GM19372 (cell line): ENCODE measurements at regions not wholly inside any gene's neighbourhood (a gene's known extent, or its start where the extent isn't known, plus 50 kb on each side); places are given as distances from the start of the nearest gene placed in this dataset.

ENCODE experiments used
- ATAC-seq: cut with Tn5 transposase; IDR thresholded peaks from one replicate; pipeline ENCODE4 v1.9.1; 2021; ENCODE audit warnings: mild to moderate bottlenecking, low read depth, moderate library complexity; ENCODE audit not compliant: unreplicated experiment

DNA sequence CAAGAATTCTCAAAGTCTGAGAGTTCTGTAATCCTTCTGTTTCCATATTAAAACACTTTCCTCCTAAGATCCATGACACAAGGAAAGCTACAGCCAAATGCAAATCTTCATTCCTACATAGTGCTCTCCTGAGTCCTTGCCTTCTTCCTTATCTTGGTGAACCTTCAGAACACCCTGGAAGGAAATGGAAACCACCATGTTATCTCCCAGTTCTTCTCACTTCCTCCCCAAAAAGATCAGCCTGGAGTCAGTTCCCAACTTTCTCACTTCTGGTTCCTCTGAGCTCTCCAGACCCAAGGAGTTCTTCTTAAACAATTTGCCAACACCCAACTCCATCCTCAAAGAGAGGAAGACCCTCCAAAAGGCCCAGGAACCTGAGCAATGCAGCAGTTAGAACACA is 193.3 kb upstream of the CCN2 start:
- ATAC-seq, result no peak

- no peak for ATAC-seq
Observed at GRCh38 chr6:132143258-132143657, 192.1 kb upstream of the CCN2 start.

DNA sequence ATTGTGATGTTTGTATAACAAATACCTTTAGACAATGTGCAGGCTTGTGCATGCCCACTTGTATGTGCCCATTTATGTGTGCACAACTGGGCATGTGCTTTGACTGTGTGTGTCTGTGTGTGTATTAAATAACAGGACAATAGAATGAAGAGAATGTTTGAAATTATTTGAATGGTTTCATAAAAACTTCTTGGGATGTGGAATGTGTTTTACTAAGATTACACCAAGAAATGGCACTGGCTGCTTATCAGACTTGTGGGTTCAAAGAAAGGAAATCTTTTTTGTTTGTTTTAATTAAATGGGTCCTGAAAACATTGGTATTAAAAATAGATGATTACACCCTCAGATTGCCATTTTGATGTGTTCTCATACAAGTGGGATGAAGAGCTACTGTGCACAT is 191.6 kb upstream of the CCN2 start:
- ATAC-seq, result no peak

- ATAC-seq, result no peak
Observed at GRCh38 chr6:132142308-132142707, 191.1 kb upstream of the CCN2 start.

DNA sequence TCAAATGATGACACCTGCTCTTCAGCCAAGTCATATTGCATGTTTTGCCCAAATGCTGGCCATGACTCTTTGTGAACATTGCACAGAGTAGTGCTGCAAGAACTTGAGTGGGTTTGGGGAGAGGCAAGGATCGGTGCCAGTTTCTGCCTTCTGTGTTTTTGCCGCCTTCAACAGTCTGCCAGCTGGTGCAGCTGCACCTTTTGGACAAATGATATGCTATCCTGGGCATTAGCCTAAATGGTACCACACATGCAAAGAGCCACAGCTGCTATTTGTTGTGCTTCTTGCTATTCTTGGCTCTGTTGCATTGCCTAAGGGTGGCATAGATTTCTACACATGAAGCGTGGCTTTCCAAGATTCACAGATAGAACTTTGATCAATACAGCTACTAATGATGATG is 189.0 kb upstream of the CCN2 start:
- ATAC-seq, result no peak

DNA sequence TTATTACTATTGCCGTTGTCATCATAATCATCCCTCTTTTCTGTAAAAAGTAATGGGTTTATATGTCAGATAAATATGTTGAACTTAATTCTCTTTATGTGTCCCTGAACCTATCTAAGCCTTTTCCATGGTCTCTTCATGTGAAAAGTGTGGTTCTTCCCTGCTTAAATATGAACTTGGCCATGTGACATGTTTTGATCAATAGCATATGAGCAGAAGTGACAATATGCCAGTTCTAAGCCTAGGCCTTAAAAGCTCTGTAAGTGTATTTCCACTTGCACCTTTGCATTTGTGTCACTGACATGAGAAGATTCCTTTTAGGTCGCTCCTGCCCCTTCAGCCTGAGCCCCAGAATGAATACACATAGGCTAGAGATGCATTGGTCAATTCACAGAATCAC is 188.4 kb upstream of the CCN2 start:
- no peak for ATAC-seq

GRCh38 chr6:132136981-132137380 is 185.8 kb upstream of the CCN2 start:
- ATAC-seq, result no peak

DNA sequence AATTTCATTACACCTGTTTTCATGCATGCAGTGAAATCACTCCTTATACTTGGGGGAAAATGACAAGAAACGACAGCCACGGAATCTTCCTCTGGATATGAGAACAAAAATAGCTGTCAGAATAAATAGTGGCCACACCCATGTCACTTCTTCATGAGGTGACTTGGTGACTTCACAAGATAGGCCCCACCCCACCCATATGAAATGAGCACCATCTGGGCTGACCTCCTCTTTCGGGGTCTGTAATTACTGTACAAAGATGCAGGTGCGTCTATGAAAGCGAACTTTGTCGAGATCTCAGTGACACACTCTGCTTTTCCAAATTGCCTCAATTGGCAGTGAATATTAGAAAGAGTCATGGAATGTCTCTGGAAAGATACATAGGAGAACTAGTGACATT is 184.2 kb upstream of the CCN2 start:
- ATAC-seq, result no peak

DNA sequence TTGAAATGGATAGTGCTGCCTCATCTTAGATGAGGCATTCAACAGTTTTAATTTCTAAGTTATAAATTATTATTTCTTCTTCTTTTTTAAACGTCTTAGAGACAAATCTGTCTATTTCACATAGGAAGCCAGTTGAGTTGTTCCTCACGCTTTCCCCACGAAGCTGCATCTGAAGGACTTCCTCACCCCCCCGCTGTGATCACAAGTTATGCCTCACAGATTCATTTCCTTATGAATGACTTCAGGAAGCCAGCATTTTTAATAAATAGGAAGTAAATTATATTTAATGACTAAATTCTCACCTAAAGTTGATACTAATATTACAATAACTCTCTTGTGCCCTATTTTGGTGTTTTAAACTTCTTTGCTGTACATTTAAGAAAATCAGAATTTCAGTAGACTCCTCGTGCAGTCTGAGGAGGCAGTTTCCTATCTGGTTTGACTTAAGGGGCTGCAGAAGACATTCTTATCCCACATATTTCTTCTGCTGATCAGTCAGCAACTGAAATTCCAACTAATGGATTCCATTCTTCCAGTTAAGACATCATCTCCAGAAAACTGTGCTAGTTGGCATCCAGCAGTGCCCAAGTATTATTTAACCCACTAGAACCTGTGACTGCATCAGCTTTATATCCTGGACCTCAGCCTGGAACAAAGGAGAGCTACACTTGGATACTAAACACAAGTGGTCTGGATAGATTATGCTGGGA is 182.7 kb upstream of the CCN2 start:
- no peak for ATAC-seq

- ATAC-seq, result no peak
Observed at GRCh38 chr6:132132924-132133639, 181.9 kb upstream of the CCN2 start.

DNA sequence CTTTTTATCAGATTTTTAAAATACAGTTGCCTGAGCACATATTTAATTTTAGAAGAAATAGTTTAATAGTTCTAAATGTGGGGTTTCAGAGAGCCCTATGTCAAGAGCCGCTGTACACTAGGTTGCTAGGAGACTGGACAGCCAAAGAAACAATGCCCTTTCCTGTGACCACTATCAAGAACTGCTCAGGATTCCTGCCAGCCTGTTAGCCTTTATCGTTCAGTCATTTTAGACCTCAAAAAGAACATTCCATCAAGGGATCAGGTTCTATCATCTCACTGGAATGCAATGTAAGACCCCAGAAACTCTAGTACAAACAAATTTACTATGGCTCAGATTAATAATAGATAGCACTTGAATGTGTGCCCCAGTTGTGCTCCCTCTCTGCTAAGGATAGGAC is 181.2 kb upstream of the CCN2 start:
- ATAC-seq, result no peak

DNA sequence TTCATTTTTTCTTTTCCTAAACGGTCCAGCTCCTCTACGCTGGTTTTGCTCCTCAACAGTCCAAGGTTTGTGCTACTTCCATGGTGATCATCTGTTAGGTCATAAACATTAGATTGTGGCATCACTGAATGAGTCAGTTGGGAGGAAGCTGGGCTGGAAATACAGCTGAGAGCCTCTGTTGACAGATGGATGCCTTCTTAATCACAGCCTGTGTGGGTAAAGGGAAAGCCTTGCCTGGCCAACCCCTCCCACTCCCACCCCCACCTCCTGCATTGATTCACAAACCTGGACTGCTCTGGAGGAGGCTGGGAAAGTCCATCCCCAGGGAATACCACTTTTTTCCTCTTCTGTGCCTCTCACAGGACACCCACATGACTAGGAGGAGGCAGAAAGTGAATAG is 180.6 kb upstream of the CCN2 start:
- ATAC-seq, result no peak

- no peak for ATAC-seq
Observed at GRCh38 chr6:132131351-132131750, 180.2 kb upstream of the CCN2 start.

DNA sequence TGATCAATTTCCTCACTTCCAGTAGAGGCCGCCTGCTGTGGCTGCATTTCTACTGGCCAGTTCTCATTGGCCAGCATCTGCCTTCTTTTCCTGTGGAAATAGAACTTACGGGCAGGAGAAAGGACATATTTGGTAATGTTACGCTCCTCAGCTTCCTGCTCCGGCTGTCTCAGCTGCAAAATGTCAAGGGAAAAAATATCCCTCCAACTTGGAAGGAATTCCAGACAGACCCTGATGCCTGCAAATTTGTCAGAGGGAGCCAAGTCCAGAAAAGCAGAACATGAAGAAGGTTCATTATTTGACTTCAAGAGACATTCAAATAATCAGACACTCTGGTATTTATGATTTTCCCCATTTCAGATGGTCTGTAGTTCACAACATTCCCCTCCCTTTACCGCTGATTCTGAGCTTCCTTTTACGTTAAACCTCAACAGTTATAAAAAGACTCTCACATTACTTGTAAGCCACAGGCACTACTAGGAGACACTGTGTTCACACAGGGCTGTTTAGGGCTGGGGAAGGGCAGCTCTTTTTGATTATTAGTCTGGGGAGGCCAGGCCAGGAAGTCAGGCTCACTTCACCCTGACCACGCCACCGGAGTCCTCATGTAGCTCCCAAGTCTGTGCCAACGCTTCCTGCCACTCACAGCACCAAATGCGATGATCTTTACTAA is 179.6 kb upstream of the CCN2 start:
- ATAC-seq, result no peak

- no peak for ATAC-seq
Observed at GRCh38 chr6:132128424-132128823, 177.3 kb upstream of the CCN2 start.

DNA sequence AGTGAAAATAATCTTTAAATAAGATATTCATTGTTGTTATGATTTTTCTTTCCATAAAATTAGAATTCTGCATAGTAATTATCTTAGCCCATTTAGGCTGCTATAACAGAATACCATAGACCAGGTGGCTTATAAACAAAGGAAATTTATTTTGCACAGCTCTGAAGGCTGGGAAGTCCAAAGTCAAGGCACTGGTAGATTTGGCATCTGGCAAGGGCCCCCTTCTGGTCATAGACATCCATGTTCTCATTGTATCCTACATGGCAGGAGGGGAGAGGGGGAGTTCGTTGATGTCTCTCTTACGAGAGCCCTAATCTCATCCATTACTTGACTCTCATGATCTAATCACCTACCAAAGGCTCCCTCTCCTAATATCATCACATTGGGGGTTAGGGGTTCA is 175.0 kb upstream of the CCN2 start:
- no peak for ATAC-seq

- ATAC-seq, result no peak
Observed at GRCh38 chr6:132122871-132123270, 171.7 kb upstream of the CCN2 start.

DNA sequence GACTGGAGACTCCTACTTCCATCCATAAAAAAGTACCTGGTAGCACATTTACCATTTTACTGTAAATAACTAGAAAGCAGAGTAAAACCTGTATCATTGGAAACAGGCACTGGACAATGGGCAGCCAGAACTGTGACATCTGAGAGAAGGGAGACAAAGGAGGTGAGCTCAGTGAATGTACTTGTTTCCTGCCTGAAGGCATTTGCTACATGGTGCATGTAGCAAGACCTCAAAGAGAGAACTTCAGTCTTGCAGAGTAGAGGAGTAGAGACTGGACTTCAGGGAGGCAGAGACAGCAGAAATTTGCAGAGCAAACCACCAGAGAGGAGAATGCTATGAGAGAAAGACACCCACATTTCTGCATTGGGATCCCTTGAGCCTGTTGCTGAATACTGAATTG is 171.0 kb upstream of the CCN2 start:
- ATAC-seq, result no peak

DNA sequence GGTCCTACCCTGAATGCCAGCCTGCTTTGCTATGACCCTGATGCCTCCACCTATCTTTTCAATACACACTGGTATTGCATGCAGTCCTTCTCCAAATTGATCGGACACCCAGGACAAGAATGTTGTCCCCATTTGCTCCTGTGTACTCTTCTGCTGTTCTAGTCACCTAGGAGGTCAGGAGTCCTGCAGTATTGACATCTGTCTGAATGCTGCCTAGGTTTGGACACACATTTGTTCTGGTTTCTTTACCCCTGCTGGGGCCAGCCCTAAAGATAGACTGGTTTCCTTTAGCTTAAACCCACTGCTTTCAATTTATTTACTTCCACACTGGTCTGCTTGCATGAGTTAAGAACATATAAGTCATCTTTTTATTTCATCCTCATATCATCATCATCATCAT is 167.0 kb upstream of the CCN2 start:
- no peak for ATAC-seq

DNA sequence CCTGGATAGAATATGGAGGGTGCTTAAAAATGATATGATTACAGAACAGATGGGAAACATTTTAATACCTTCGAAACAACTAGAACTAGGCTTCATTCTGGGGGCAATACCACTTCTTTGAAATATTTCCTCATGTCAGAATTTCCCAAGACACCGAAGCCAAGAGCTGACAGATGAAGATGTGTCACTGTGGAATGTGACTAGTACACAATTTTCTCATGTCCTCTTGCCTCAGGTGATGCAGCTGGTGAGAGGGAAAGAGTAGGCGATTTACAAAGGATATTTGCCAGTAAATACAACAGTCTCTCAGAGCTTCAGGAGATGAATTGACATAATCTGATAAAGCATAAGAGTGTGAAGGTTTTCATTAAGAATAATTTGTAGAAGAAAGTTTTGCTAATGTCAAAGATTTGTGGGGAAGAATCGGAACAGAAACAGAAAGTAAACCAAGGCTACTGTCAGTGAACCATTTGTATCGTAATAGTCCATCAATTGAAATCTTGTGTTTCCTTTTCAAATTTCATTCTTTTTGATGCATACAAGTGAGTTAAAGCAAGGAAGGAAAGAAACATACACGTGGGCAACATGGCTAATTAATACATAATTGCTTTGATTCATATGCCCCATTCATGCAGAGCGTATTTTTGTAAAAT is 164.7 kb upstream of the CCN2 start:
- no peak for ATAC-seq

- ATAC-seq, result no peak
Observed at GRCh38 chr6:132114201-132114825, 163.1 kb upstream of the CCN2 start.
